Superior temporal gyrus (tissue), 1 donor: ENCODE measurements at regions not wholly inside any gene's neighbourhood (a gene's known extent, or its start where the extent isn't known, plus 50 kb on each side); places are given as distances from the start of the nearest gene placed in this dataset.
"Not testable (repeated sequence)": the region's sequence is repeated elsewhere in the genome, so short reads cannot be mapped to it uniquely, and the experiment has no call there.

Experiments used
- DNase-seq: peaks from one replicate; pipeline ENCODE4 v3.0.0-alpha.2; 2016; ENCODE audit errors: extremely low spot score

DNA sequence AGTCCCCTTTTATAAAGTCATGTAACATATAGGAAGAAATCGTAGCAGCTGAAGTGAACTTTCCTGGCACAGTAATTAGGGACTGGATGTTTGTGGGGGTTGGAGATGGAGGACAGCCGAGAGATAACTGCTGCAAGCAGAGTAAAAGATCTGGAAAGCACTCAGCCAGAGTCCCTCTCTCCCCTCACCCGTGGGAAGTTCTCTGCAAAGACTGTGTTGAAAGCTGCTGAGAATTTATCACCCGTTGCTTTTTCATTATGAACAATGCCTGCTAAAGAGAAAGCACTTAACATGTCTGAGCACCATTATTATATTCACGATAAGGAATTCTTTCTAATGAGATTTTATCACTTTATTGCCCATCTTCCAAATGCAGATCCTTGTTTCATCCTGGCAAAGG, 248.8 kb downstream of the SHOX2 start:
- no peak for DNase-seq

DNA sequence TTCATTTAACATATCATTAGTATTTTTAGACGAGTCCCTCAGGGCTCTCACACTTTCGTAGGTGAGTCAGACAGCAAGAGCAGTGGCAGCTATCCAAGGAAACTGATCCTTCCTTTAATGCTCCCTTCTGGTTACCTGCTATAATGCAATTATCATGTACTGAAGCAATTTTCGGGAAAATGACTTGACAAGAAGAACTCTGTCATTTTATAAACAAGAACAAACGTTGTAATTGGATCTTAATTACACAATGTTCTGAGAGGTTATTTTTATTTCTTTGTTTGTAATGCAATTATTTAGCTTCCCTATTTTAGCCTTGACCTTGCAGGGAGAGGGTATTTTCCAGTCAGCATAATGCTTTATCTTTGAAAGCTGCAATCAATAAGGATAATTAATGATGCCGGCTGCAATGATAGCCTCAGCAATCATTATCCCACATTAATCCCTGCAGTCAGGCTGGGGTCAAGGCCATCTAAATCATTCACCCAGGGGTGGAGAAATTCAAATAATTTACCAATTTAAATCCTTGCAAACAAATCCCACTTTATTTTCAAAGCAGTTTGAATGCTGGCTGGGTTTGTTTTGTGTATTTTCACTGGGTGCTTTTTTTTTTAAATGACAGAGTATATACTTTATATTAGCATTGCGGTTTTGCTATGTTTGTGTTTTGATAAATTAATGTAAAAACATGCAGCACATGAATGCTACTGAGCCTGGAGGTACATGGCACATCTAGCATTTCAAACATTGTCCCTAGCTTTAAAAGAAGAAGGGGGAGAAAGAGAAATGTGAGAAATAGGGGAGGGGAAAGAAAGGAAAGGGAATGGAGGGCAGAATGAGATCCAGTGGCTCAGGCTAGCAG, 249.9 kb downstream of the SHOX2 start:
- no peak for DNase-seq

DNA sequence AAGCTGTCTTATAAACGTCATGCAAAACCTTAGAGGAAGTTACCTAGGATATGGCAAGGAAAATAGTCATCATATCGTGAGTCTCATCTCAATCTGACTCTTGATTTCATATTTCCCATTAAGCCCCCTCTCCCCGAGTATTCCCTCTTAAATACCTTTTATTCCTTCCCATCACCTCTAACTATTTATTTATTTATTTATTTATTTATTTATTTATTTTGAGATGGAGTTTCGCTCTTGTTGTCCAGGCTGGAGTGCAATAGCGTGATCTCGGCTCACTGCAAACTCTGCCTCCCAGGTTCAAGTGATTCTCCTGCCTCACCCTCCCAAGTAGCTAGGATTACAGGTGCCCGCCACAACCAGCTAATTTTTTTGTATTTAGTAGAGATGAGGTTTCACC, 260.4 kb downstream of the SHOX2 start:
- DNase-seq, result not testable (repeated sequence)

DNA sequence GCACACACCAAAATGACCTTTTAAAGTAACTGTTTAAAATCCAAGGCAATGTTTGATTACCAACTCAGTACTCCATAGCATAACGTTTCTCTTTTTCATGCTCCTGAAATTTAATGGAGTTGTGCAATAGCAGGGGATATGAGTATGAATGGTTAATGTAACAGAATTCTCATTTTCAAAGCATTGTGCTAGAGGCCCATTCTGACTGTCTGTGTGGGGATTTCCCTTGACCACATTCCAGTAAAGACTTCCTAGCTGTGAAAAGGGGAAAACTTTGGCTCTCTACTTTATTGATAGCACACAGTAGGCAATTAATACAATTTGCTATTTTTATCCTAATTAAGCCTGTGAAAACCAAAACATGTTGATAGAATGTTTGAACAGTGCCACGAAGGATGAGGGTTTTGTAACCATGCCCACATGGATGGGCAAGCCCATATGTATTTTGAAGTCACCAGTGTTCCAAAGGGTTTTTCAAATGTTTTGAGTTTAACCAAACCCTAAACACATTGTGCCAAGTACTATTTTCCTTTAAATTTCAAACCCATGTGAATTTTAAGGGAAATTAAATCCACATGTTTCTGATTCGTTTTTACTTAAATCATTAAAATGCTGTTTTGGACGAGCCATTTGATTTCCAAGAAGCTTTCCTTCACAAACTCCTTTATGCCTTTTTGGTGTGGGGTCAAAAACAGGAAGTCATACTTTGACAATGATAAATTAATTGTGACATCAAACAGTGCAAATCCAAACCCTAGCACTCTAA, 261.2 kb downstream of the SHOX2 start:
- no peak for DNase-seq

DNA sequence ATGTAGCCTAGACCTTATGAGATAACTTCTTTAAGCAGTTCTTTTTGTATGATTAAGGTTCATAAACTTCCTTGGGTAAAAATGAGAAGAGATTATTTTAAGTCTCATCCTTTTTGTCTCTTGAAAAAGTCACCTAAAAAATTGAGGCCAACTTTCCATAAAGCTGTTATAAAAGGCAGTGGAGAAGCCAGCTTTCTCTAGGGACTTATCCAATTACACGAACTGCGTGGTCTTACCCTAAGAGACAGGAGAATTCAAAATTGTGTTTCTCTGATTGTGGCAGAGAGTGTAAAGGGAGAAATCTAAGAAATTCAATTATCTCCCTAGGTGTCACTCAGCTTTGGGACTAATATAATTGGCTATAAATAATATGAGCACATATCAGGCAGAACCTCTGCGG, 262.0 kb downstream of the SHOX2 start:
- no peak for DNase-seq

DNA sequence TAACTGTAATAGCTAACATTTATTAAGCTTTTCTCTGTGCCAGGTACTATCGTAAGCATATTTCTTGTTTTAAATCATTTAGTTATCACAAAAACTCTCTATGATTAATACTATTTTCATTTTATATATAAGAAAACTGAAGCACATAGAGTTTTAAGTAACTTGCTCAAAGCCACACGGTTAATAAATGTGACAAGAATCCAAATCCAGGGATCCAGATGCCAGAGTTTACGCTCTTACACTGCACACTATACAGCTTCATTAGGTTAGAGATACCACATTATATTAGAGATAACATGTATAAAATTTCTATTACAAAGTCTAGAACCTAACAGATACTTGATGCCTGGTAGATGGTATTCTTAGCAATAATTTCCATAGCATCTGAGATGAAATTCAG, 265.2 kb downstream of the SHOX2 start:
- DNase-seq, result no peak

DNA sequence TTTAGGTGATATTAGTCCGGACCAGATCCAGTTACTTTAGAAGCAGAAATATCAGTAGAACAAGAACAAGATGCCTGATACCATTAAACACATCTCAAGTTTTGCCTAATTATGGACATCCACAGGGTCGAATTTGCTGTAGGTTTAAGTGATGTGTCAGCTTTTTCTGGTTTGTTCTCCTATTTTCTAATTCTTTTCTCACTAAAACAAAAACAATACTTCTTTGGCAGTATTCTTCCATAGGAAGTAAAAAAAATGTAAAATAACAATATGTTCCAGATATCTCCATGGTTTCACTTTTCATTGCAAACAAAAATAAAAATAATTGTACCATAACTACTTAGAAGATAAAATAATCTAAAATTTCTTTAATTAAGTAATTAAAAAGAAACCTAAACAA, 265.7 kb downstream of the SHOX2 start:
- no peak for DNase-seq

DNA sequence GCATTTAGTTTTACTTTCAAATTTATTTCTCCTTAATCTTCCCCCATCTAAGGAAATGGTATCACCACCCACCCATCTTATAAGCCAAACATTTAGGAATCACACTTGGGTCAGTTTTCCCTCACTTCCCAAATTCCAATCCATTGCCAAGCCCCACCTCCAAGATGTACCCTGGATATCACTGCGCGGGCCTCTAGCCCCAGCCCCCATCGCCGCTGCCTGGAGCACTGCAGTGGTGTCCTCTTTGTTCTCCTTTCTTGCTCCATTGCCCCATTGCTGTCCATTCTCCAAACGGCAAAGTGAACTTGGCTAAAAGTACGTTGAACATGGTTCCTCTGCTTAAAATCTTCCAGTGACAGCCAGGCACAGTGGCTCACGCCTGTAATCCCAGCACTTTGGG, 267.8 kb downstream of the SHOX2 start:
- no peak for DNase-seq

DNA sequence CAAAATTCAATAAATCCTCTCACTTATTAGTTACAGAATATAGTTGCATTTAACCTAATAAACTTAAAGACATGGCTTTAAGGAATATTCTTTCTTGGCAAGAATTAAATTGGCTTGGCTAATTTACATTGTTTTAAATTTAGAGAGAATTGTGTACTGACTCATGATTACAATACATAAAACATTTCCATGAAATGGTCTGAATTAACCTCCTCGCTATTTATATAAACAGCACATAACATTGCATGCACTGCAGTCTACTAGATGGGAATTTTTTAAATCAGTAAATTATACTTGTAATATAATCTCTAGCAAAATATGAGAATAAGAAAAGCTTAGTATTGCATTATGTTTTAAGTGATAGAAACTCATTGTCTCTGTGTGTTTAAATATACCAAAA, 268.9 kb downstream of the SHOX2 start:
- DNase-seq, result no peak

DNA sequence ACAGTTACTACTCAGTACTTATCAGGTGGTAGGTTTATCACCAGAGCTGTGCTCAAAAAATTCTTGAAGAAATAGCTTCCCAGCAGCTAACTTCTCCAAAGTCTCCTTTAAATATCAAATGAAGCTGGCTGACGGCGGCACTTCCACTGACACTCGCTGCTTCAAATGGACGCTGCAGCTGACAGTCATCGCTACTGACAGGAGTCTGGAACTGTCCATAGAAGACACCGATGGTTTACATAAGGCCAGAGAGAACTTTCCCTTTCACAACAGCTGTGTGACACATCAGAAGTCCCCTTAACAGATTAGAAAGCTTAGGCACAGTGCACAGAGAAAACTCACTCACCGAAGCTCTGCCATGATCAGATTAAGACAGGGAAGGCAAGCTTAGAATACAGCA, 270.2 kb downstream of the SHOX2 start:
- no peak for DNase-seq

DNA sequence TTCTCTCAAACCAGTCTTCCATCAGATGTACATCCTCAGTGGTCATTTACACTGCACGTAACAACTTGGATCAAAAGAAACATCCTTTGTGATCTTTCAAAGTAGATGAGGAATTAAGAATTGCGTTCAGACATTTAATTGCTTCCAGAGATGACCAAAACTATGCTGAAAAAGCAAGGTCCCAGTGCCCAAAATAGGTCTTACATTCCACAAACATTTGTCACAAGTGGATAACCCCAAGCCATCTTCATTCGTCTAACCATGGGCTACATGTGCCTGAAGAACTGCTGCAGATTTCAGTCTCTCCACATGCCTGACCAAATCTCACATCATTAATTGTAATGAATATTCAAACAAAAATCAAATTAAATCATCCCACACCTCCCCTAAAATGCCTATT, 273.6 kb downstream of the SHOX2 start:
- DNase-seq, result no peak

DNA sequence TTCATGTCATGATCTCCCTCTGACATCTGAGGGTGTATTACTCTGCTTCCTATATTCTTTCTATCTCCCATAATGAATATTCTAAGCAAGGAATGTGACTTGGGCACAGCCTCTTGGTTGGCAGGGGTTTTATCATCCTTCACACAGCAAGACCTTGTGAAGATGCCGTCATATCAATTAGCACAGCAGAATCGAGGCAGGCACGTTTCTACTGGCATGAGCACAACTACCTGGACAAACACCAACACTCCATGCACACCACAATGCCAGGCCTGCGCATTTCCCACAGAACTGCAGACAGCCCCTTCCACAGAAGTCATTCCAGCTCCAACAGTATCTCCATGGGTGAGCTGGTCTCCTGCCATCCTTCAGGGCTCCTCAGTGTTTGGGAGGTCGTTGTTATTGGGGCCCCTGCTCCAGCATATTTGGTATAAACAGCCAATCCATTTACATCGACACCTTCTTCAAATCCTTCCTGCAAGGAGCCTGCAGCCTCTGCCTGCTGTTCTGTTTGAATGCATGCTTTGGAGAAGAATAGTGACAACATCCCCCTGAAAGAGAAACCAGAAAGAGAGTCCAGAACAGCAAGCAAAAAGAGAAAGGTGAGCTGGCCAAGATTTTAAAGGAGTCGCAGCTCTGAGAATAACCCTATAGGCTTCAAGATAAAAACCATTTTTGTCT, 275.5 kb downstream of the SHOX2 start:
- DNase-seq, result no peak

DNA sequence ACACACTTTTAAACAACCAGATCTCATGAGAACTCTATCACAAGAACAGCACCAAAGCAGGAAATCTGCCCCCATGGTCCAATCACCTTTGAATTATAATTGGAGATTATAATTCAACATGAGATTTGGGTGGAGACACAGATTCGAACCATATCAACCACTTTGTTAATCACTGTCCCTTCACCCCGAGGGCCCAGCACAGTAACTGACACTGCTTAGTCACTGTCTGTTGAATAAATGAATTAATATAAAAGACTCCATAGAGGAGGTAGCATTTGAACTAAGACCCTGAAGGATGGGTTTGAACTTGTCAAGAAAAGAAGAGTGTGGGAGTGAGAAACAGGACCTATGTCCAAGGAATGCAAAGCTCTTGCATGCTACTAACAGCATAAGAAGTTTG, 276.4 kb downstream of the SHOX2 start:
- DNase-seq, result no peak

DNA sequence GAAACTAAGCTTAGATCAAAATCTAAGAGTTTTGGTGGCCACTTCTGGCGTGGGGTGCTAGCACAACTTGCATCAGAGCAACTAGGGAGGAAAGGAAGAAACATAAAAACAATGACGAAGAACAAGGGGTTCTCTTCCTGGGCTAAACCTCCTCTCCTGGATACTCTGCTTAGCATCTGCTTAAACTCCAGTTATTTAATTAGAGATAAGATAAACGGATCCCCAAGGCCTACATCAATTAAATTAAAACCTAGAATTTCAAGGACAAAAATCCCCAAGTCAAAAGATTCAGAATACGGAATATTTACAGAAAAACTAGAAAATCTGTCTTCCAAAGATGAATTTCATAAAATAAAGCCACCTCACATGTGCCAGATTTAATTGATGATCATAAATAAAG, 281.9 kb downstream of the SHOX2 start:
- DNase-seq, result no peak

DNA sequence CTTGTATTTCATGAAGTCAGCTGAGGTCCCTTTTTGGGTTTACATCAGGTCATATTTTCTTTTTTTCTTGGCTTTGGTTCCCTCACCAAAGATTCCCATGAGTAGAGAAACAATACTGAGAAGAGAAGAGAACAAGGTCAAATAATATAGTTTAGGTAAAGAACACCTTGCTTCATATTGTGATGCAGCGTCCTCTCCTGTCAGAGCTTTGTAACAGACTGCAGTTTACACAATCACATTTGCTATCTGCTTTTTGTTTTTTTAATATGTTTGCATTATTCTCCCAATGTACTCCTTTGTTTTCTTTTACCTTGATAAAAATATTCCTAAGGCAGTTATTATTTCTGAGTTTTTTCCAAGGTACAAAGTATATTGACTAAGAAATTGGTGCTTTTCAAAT, 283.2 kb downstream of the SHOX2 start:
- DNase-seq, result no peak

DNA sequence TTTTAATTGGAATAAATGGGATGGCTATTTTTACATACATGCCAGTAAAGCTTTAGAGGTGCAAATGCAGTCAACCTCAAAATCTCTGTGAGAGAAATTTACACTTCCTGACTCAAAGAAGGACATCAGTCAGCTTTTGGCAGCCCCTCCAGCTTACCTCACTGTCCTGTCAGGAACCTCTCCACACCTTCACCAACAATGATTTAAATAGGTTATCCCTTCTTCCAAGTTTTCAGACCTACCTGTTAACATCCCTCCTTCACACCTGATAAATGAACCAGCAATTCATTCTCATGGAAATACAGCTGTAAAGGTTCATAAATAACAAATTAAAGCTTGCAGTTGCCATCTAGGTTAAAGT, 286.1 kb downstream of the SHOX2 start:
- DNase-seq, result no peak

DNA sequence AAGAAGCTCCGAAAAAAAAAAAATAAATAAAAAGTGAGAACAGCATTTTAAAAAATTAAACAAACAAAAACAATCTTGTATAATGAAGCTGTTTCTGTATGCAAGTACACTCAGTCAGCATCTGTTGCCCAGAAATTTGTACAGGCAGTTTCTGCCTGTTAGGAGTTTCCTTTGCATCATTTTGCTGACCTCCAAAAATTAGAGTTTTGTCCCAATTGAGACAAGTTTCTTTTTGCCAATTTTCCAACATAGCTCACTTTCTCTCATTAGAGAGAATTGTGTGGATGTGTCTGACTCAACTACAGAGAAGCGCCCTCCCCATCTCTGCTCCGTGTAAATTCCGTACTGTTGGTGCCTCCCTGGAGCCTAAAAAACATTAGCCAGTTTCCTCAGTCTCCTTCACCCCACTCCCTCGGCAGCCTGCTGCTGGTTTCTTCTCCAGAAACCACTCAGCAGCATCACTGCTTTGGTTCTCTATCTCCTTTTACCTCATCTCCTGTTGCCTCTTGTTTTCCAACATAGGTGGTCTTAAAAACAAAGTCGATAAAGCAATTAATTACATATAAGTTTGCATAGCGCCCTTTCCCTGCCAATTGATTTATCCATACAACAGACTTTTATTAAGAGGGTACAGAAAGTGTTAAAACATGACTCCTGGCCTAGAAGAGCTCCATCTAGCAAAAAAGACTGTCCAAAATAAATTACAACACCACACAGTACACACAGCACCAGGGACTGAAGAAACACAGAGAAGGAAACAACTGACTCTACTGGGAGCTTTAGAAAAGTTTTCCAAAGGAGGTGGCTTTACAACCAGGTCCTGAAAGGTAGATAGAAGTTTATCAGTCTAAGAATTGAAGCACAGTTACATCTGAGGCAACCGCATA, 286.7 kb downstream of the SHOX2 start:
- DNase-seq, result no peak

DNA sequence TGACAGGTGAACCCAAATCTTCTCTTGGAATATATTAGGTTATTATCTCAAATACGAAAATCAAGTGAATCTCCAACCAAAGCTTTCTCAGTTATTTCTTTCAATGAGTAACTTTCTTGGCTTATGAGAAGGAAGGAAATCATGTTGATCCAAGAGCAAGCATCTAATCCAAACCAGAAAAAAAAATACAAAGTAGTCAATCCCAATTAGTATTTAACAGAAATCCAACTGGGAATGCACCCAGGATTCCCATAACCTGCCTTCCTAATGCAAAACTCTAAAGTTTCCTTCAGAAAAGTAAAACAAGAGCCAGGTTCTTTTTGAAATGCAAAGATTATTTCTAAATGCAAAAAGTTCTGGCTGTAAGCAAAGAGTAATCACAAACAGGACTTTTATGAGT, 289.3 kb downstream of the SHOX2 start:
- DNase-seq, result no peak

DNA sequence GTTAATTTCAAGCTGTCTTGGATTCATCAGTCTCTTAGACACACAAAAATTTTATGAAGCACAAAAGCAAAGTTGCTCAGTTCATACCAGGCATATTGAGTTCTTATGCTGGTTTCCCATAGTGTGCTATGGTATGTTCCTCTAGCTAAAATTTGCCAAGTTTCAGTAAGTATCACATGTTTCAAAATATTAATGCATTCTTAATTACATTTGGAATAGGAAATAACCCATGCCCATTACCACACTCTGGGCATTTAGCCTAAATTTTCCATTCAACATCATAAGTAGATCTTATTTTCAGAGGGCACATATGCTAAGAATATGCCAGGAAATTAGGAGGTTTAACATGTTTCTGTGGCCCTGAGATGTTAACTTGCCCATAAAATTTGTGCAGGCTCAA, 289.9 kb downstream of the SHOX2 start:
- no peak for DNase-seq

DNA sequence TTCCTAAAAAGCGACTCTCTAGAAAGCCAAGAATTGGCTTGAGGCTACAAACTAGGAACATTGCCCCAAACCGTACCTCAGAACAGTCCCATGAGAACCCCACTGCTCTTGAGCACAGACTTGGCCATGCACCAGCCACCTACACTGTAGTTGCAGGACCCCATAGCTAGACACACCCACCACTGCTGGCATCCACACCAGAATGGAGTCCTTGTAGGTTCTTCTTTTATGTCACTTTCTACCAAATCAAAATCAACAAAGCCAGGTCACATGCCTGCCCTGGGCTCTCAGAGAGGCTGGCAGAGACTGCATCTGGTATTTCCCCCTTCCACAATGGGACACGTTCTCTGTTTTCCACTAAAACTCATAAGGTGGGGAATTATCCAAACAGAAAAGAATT, 290.5 kb downstream of the SHOX2 start:
- DNase-seq, result no peak

DNA sequence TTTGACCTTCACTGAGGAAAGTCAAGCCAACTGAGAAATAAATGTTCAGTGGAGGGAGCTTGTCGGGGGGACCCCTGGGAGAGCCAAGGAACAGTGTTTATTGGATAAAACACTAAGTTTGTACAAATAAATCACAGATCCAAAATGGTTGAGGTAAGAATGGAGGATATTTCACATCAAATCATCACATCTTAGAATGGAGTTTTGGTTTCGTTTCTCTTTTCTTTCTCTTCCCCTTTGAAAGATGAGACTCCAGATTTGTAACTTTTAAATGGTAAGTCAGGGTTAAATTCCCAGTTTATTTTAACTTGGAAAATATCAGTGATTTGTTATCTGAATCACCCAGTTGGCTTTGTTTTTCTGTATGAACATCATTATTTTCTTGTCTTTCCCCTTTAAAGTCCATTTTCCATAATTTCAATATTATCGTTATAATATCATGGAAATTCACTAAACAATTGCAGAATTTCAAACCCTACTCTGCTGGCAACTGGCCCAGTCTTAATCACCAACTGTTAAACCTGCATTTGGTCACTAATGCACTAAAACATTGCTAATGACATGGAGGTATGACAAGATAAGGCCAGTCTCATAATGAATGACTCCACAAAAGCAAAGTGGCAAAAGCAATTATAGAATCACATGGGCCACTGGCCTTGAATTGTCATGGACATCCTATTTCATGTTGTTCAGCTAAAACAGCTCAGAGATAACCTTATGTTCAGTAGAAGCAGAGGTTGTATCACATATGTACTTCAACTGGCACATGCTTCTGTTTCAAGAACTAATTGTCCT, 295.1 kb downstream of the SHOX2 start:
- DNase-seq, result no peak
